GM23338 (cell line): ENCODE measurements at regions not wholly inside any gene's neighbourhood (a gene's known extent, or its start where the extent isn't known, plus 50 kb on each side); places are given as distances from the start of the nearest gene placed in this dataset.
"Not testable (repeated sequence)": the region's sequence is repeated elsewhere in the genome, so short reads cannot be mapped to it uniquely, and the experiment has no call there.

Source experiments
- ATAC-seq: fragments of 200-7000 bp; cut with Tn5 transposase; 3 replicates; pipeline ENCODE4 v1.9.1; 2020
- DNase-seq: peaks from one replicate; pipeline ENCODE4 v3.0.0-alpha.2; 2015; ENCODE audit warnings: low spot score
- H2AFZ ChIP-seq: fragments of 200-600 bp; sonication (generic); 2 replicates; pipeline ENCODE4 v1.8.0; 2016; ENCODE audit warnings: antibody characterized with exemption, mild to moderate bottlenecking, moderate library complexity
- H3F3A ChIP-seq: fragments of 200-600 bp; sonication (generic); replicated peaks from 2 replicates; pipeline ENCODE4 v1.8.0; 2017; ENCODE audit warnings: antibody characterized with exemption, mixed run types, low read depth
- H3K27ac ChIP-seq: fragments of 200-600 bp; sonication (generic); 2 replicates; pipeline ENCODE4 v1.6.1; 2016; ENCODE audit warnings: low read depth
- H3K27me3 ChIP-seq: fragments of 200-600 bp; sonication (generic); 2 replicates; pipeline ENCODE4 v1.8.0; 2016; ENCODE audit warnings: mild to moderate bottlenecking, mixed run types, moderate library complexity; ENCODE audit not compliant: insufficient read depth
- H3K36me3 ChIP-seq: fragments of 200-600 bp; sonication (generic); 2 replicates; pipeline ENCODE4 v1.8.0; 2016; ENCODE audit warnings: mild to moderate bottlenecking; ENCODE audit not compliant: insufficient read depth
- H3K4me1 ChIP-seq: fragments of 200-600 bp; sonication (generic); 2 replicates; pipeline ENCODE4 v1.8.0; 2016; ENCODE audit warnings: mild to moderate bottlenecking, moderate library complexity; ENCODE audit not compliant: insufficient read depth
- H3K4me2 ChIP-seq: fragments of 200-600 bp; sonication (generic); 2 replicates; pipeline ENCODE4 v1.7.1; 2017; ENCODE audit warnings: mixed run types
- H3K4me3 ChIP-seq: fragments of 200-600 bp; sonication (generic); 2 replicates; pipeline ENCODE4 v1.6.1; 2016; ENCODE audit warnings: mixed run types
- H3K79me2 ChIP-seq: fragments of 200-600 bp; sonication (generic); replicated peaks from 2 replicates; pipeline ENCODE4 v1.8.0; 2017; ENCODE audit warnings: mild to moderate bottlenecking; ENCODE audit not compliant: insufficient read depth
- H3K9me2 ChIP-seq: fragments of 200-600 bp; sonication (generic); 2 replicates; pipeline ENCODE4 v1.8.0; 2017; ENCODE audit not compliant: insufficient read depth
- H4K20me1 ChIP-seq: fragments of 200-600 bp; sonication (generic); replicated peaks from 2 replicates; pipeline ENCODE4 v1.8.0; 2017; ENCODE audit warnings: mild to moderate bottlenecking; ENCODE audit not compliant: insufficient read depth
- H3K27ac Mint-ChIP-seq: 2 replicates; pipeline ENCODE4 v1.8.0; 2020; ENCODE audit warnings: inconsistent platforms, mild to moderate bottlenecking, moderate library complexity, mixed read lengths
- H3K27me3 Mint-ChIP-seq: 3 replicates; pipeline ENCODE4 v1.8.0; 2022; ENCODE audit warnings: low read depth, mild to moderate bottlenecking, moderate library complexity, mixed read lengths, inconsistent platforms; ENCODE audit not compliant: insufficient read depth, poor library complexity
- H3K36me3 Mint-ChIP-seq: 3 replicates; pipeline ENCODE4 v1.8.0; 2021; ENCODE audit warnings: low read depth, mild to moderate bottlenecking, inconsistent platforms, moderate library complexity, mixed read lengths
- H3K4me1 Mint-ChIP-seq: 3 replicates; pipeline ENCODE4 v1.8.0; 2020; ENCODE audit warnings: mild to moderate bottlenecking, inconsistent platforms, mixed read lengths
- H3K4me3 Mint-ChIP-seq: 3 replicates; pipeline ENCODE4 v1.8.0; 2021; ENCODE audit warnings: moderate library complexity, mild to moderate bottlenecking, inconsistent platforms, mixed read lengths
- H3K9me3 Mint-ChIP-seq: 3 replicates; pipeline ENCODE4 v1.8.0; 2020; ENCODE audit warnings: moderate library complexity, mild to moderate bottlenecking, inconsistent platforms, mixed read lengths
- POLR2AphosphoS5 ChIP-seq: IDR thresholded peaks from 2 replicates; pipeline ENCODE4 v1.6.1; 2016; ENCODE audit warnings: antibody characterized with exemption, low read depth
- ZNF331 ChIP-seq: fragments of 250-450 bp; sonication (Bioruptor Pico); IDR thresholded peaks from 2 replicates; pipeline ENCODE4 v1.5.0; 2020; ENCODE audit warnings: low read depth, mild to moderate bottlenecking, moderate library complexity

DNA sequence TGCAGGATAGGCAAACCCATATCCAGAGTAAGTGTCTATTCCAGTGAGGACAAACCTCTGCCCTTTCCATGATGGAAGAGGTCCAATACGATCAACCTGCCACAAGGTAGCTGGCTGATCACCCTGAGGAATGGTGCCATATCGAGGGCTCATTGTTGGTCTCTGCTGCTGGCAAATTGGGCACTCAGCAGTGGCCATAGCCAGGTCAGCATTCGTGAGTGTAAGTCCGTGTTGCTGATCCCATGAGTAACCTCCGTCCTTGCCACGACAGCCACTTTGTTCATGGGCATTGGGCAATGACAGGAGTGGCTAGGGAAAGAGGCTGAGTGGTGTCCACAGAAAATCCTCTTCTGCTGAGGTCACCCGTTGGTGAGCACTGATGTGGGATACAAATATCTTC is 156.9 kb downstream of the CYP26A1 start:
- DNase-seq, H3K4me3 Mint-ChIP-seq, H3K27me3 Mint-ChIP-seq, H3K27me3 ChIP-seq, H3K79me2 ChIP-seq, H3K36me3 Mint-ChIP-seq, H3K27ac Mint-ChIP-seq, H3F3A ChIP-seq, H3K4me1 Mint-ChIP-seq, H2AFZ ChIP-seq, H4K20me1 ChIP-seq, H3K4me3 ChIP-seq, H3K4me1 ChIP-seq, H3K9me3 Mint-ChIP-seq, ATAC-seq, H3K36me3 ChIP-seq, H3K27ac ChIP-seq, H3K4me2 ChIP-seq: not testable (repeated sequence)
- H3K9me2 ChIP-seq: peaks cover 14% of the 10 kb centered on the region; the same call in 1 of the 2 replicates

GRCh38 chr10:93232159-93232558 is 158.5 kb downstream of the CYP26A1 start:
- not testable (repeated sequence) for H3K4me1 Mint-ChIP-seq, ATAC-seq, DNase-seq, H3K9me3 Mint-ChIP-seq, H3K4me2 ChIP-seq, H3K27ac ChIP-seq, H3K36me3 ChIP-seq, H3K27me3 ChIP-seq, H4K20me1 ChIP-seq, H2AFZ ChIP-seq, H3K79me2 ChIP-seq, H3K4me1 ChIP-seq, H3K27ac Mint-ChIP-seq, H3K36me3 Mint-ChIP-seq, H3K4me3 ChIP-seq, H3K4me3 Mint-ChIP-seq, H3K27me3 Mint-ChIP-seq, H3F3A ChIP-seq
- peaks cover 14% of the 10 kb centered on the region; the same call in 1 of the 2 replicates for H3K9me2 ChIP-seq

DNA sequence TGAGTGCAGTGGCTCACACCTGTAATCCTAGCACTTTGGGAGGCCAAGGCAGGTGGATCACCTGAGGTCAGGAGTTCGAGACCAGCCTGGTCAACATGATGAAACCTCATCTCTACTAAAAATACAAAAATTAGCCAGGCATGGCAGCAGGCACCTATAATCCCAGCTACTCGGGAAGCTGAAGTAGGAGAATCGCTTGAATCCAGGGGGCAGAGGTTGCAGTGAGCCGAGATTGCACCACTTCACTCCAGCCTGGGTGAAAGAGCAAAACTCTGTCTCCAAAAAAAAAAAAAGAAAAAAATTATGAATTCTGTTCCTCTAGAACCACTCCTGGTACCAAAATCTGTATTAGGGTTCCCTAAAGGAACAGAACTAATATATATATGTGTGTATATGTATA is 161.2 kb downstream of the CYP26A1 start:
- H3K9me2 ChIP-seq: peaks cover 17% of the 10 kb centered on the region; the same call in 1 of the 2 replicates
- not testable (repeated sequence) for H3K4me2 ChIP-seq, H3K36me3 Mint-ChIP-seq, H3K4me1 ChIP-seq, H3K36me3 ChIP-seq, H3K27me3 ChIP-seq, H3K27ac ChIP-seq, H3F3A ChIP-seq, DNase-seq, H4K20me1 ChIP-seq, H3K4me3 ChIP-seq, H3K4me1 Mint-ChIP-seq, H3K9me3 Mint-ChIP-seq, ATAC-seq, H2AFZ ChIP-seq, H3K27ac Mint-ChIP-seq, H3K27me3 Mint-ChIP-seq, H3K4me3 Mint-ChIP-seq, H3K79me2 ChIP-seq

GRCh38 chr10:93235686-93236085 is 162.0 kb downstream of the CYP26A1 start:
- H3K4me1 Mint-ChIP-seq: peaks cover 7% of the 10 kb centered on the region
- H4K20me1 ChIP-seq: no peaks in the 10 kb centered on the region
- H3K9me3 Mint-ChIP-seq: peaks cover 8% of the 10 kb centered on the region; the same call in 1 of the 3 replicates
- H3K4me2 ChIP-seq: no peak overlapping the region
- H3K27me3 Mint-ChIP-seq: peaks cover 8% of the 10 kb centered on the region
- H3F3A ChIP-seq: 0 out of 2 replicates have a peak, but pooled peaks cover 4% of the 10 kb centered on the region
- peaks cover 21% of the 10 kb centered on the region; the same call in 1 of the 2 replicates for H3K9me2 ChIP-seq
- TF ChIP-seq ZNF331 (CRISPR knock-in tag) (no peak), POLR2AphosphoS5 (no peak)
- H3K36me3 Mint-ChIP-seq: no peaks in the 10 kb centered on the region
- no peak overlapping the region for H2AFZ ChIP-seq
- no peak overlapping the region for H3K4me3 Mint-ChIP-seq
- no peaks in the 10 kb centered on the region for H3K36me3 ChIP-seq
- no peaks in the 10 kb centered on the region for H3K27me3 ChIP-seq
- ATAC-seq (no peak), DNase-seq (no peak)
- no peak overlapping the region for H3K4me3 ChIP-seq
- no peaks in the 10 kb centered on the region for H3K4me1 ChIP-seq
- H3K27ac Mint-ChIP-seq: no peak overlapping the region
- no peaks in the 10 kb centered on the region for H3K79me2 ChIP-seq
- H3K27ac ChIP-seq: no peak overlapping the region
